Spleen (tissue), 7 donors: ENCODE measurements at regions not wholly inside any gene's neighbourhood (a gene's known extent, or its start where the extent isn't known, plus 50 kb on each side); places are given as distances from the start of the nearest gene placed in this dataset.

ENCODE experiments used
- CTCF ChIP-seq, 11 experiments: fragments of 200-600 bp in 7 of 11; fragments of 450-650 bp in 4 of 11; sonication (generic) in 4 of 11; IDR thresholded peaks in 8 of 11; conservative IDR thresholded peaks in 3 of 11; 1 replicate in 7 of 11; 2 replicates in 4 of 11; pipeline versions ENCODE4 v1.4.0 to v1.8.0; 2016 to 2021; ENCODE audit warnings: antibody characterized with exemption in 11 of 11, inconsistent platforms in 4 of 11, mild to moderate bottlenecking in 1 of 11
- POLR2A ChIP-seq, 3 donors: fragments of 450-650 bp; IDR thresholded peaks; one replicate each; pipeline ENCODE4 v1.5.1; 2017; ENCODE audit warnings: antibody characterized with exemption in 3 of 3, mild to moderate bottlenecking in 1 of 3
- POLR2AphosphoS5 ChIP-seq, 3 donors: sonication (generic); formaldehyde crosslinking; IDR thresholded peaks; one replicate each; pipeline ENCODE4 v1.5.1; 2017; ENCODE audit warnings: antibody characterized with exemption in 3 of 3
- donor health status: DM: no; HTN: no; CAD: no; lungs with moderate emphysema.
- donor health status: DM: no; HTN: no; CAD: no.
- donor health status: DM: no; HTN: no; CAD: no.

GRCh38 chr5:52626312-52626711 lies 161.4 kb upstream of the ITGA1 start:
- TF ChIP-seq POLR2AphosphoS5 (IDR thresholded peaks at IDR 0.05) (no peak), CTCF (IDR thresholded peaks at IDR 0.05 in 8 of 11, conservative IDR thresholded peaks at IDR 0.05 in 3 of 11) (no peak), POLR2A (IDR thresholded peaks at IDR 0.05) (no peak)
